K562 (cell line): ENCODE measurements at regions not wholly inside any gene's neighbourhood (a gene's known extent, or its start where the extent isn't known, plus 50 kb on each side); places are given as distances from the start of the nearest gene placed in this dataset.

Experiments used
- ATAC-seq: fragments of 200-7000 bp; cut with Tn5 transposase; 3 replicates; pipeline ENCODE4 v1.9.1; 2020; ENCODE audit warnings: moderate library complexity
- BruUV-seq: library from RNA; stranded (reverse); fragments of 400-500 nt; replicated peaks from 2 replicates; lab custom pipeline; 2021; lab: Mats Ljungman, UMichigan
- CTCF ChIA-PET: fragments of 300-600 bp; formaldehyde crosslinking; extraction: SDS; loops from one replicate; lab custom pipeline; 2021; ENCODE audit warnings: low intra/inter-chr PET ratio; lab: Yijun Ruan, JAX
- POLR2A ChIA-PET: fragments of 300-600, 350-650 bp; sonication (Branson Sonifier 250); formaldehyde crosslinking; extraction: SDS; loops from one replicate; lab custom pipeline; 2021; ENCODE audit warnings: antibody characterized with exemption, inconsistent platforms; lab: Yijun Ruan, JAX
- DNase-seq, 4 experiments: peaks; one replicate each; pipeline versions ENCODE4 v3.0.0 to v3.0.0-alpha.2; 2011 to 2018; ENCODE audit warnings: low spot score in 3 of 4, mixed read lengths in 3 of 4; ENCODE audit errors: extremely low read depth in 1 of 4
- FAIRE-seq: peaks from 2 replicates; lab custom pipeline; 2011; peaks lifted over from hg19 to GRCh38; lab: Jason Lieb, UNC
- H2AFZ ChIP-seq: 2 replicates; pipeline ENCODE4 v1.6.0; 2011; ENCODE audit warnings: low read depth, low read length, control low read depth, inconsistent platforms
- H3K27ac ChIP-seq: fragments of 200-600 bp; 3 replicates; pipeline ENCODE4 v1.8.0; 2011; ENCODE audit warnings: low read depth, mild to moderate bottlenecking, control low read depth, inconsistent platforms, low read length, moderate library complexity, mixed read lengths; ENCODE audit errors: extremely low read depth
- H3K27me3 ChIP-seq, 2 experiments: fragments of 300-600 bp in 1 of 2; 2 replicates in 1 of 2; 3 replicates in 1 of 2; pipeline versions ENCODE4 v1.6.0 to v1.8.0; 2011; ENCODE audit warnings: inconsistent platforms in 2 of 2, low read length in 2 of 2, mild to moderate bottlenecking in 1 of 2, mixed read lengths in 1 of 2, moderate library complexity in 1 of 2; ENCODE audit not compliant: control insufficient read depth in 2 of 2, insufficient read depth in 2 of 2
- H3K36me3 ChIP-seq: fragments of 300-600 bp; 3 replicates; pipeline ENCODE4 v1.8.0; 2011; ENCODE audit warnings: mild to moderate bottlenecking, low read length, inconsistent platforms; ENCODE audit not compliant: control insufficient read depth, insufficient read depth
- H3K4me1 ChIP-seq, 2 experiments: fragments of 200-600 bp in 1 of 2; replicated peaks in 1 of 2; 2 replicates in 1 of 2; 3 replicates in 1 of 2; pipeline versions ENCODE4 v1.5.1 to v1.8.0; 2011; ENCODE audit warnings: inconsistent platforms in 2 of 2, low read length in 2 of 2, mild to moderate bottlenecking in 1 of 2, mixed read lengths in 1 of 2, moderate library complexity in 1 of 2; ENCODE audit not compliant: control insufficient read depth in 2 of 2, insufficient read depth in 2 of 2
- H3K4me2 ChIP-seq: 2 replicates; pipeline ENCODE4 v1.6.1; 2011; ENCODE audit warnings: low read length, control low read depth, inconsistent platforms, mixed read lengths; ENCODE audit not compliant: insufficient read depth
- H3K4me3 ChIP-seq: fragments of 200-600 bp; sonication (generic), shearing (Covaris generic); 2 replicates; pipeline ENCODE4 v1.5.1; 2016; ENCODE audit warnings: control low read depth, inconsistent platforms
- H3K79me2 ChIP-seq: fragments of 200-600 bp; 3 replicates; pipeline ENCODE4 v1.8.0; 2011; ENCODE audit warnings: low read length, inconsistent platforms; ENCODE audit not compliant: control insufficient read depth, insufficient read depth
- H3K9ac ChIP-seq, 2 experiments: 2 replicates each; pipeline versions ENCODE4 v1.6.0 to v1.6.1; 2011; ENCODE audit warnings: low read depth in 2 of 2, low read length in 2 of 2, control low read depth in 1 of 2, inconsistent platforms in 1 of 2, mild to moderate bottlenecking in 1 of 2, mixed read lengths in 1 of 2; ENCODE audit not compliant: insufficient read depth in 1 of 2
- H3K9me1 ChIP-seq: one replicate; pipeline ENCODE4 v1.6.0; 2011; ENCODE audit warnings: inconsistent platforms, mild to moderate bottlenecking, low read length, moderate library complexity; ENCODE audit not compliant: control insufficient read depth, insufficient read depth
- H3K9me3 ChIP-seq: replicated peaks from 2 replicates; pipeline ENCODE4 v1.5.1; 2011; ENCODE audit warnings: low read depth, low read length, inconsistent platforms; ENCODE audit not compliant: control insufficient read depth, insufficient read depth
- H4K20me1 ChIP-seq: replicated peaks from 2 replicates; pipeline ENCODE4 v1.6.1; 2011; ENCODE audit warnings: low read length, inconsistent platforms, mixed read lengths; ENCODE audit not compliant: control insufficient read depth, insufficient read depth
- HNRNPUL1 ChIP-seq: fragments of 200-400 bp; formaldehyde crosslinking; IDR thresholded peaks from 2 replicates; pipeline ENCODE4 v1.6.1; 2017; ENCODE audit warnings: low read length
- MEIS2 ChIP-seq: fragments of 450-650 bp; IDR thresholded peaks from 2 replicates; pipeline ENCODE4 v1.6.1; 2014; ENCODE audit warnings: mild to moderate bottlenecking; ENCODE audit not compliant: partially characterized antibody
- WGBS: fragments of 100-300 bp; shearing (Covaris generic); methylation state at CpG from one replicate; pipeline ENCODE4 v1.1.6; 2016; ENCODE audit warnings: low coverage, mixed read lengths; ENCODE audit not compliant: insufficient coverage; ENCODE audit errors: missing lambda C conversion rate; 5-methylcytosine and 5-hydroxymethylcytosine counted together
- in situ Hi-C: fragments of 300-500 bp; cut with MboI; formaldehyde crosslinking; loops from 4 replicates; pipeline ENCODE4 v1.15.0; 2018; ENCODE audit warnings: inconsistent platforms, mixed read lengths
- intact Hi-C: fragments of 100-400 bp; cut with micrococcal nuclease; formaldehyde crosslinking; loops from 2 replicates; pipeline ENCODE4 v1.14.2; 2022
- TF ChIP-seq, protein P1 (sequence below), 2 experiments: IDR thresholded peaks in 1 of 2; conservative IDR thresholded peaks in 1 of 2; 2 replicates each; pipeline ENCODE4 v1.6.1; 2016; ENCODE audit warnings: low read depth in 2 of 2, mild to moderate bottlenecking in 1 of 2, missing compliant biosample characterization in 1 of 2, missing genetic modification characterization in 1 of 2, moderate library complexity in 1 of 2

DNA sequence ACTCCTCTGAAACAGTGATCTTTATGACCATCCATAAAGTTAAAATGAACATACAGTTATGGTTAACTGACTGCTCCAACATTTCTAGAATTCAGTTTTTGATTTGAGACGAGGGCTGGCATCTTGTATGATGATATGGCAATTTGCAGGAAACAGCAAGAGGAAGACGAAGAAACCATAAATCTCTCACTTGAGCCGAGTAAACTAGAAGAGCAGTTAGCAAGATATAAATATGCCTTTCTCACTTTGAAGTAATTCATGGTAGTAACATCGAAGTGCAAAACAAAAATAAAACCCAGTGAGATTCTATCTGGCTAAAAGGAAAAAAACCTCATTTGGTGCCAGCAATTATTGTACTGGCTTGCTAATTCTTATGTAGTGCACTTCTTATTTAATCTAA is 139.0 kb upstream of the SPRY1 start:
- H4K20me1 ChIP-seq, result no peaks in the 10 kb centered on the region
- TF ChIP-seq MEIS2, result peak; percentile 58
- TF ChIP-seq, protein P1, sequence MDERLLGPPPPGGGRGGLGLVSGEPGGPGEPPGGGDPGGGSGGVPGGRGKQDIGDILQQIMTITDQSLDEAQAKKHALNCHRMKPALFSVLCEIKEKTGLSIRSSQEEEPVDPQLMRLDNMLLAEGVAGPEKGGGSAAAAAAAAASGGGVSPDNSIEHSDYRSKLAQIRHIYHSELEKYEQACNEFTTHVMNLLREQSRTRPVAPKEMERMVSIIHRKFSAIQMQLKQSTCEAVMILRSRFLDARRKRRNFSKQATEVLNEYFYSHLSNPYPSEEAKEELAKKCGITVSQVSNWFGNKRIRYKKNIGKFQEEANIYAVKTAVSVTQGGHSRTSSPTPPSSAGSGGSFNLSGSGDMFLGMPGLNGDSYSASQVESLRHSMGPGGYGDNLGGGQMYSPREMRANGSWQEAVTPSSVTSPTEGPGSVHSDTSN (CRISPR knock-in tag; IDR thresholded peaks at IDR 0.05; ENCODE audit: low read depth), result no peak
- TF ChIP-seq, protein P1 (tag; conservative IDR thresholded peaks at IDR 0.05; ENCODE audit: low read depth), result peak; percentile 79
- no peak for TF ChIP-seq HNRNPUL1
- TF ChIP-seq, all 486 proteins: peak for 2
- no peak for DNase-seq
- no peaks in the 10 kb centered on the region for H3K9me1 ChIP-seq
- ChIA-PET CTCF (no interaction called here), POLR2A (no interaction called here)
- H3K36me3 ChIP-seq, result peaks cover 23% of the 10 kb centered on the region
- H3K9me3 ChIP-seq, result no peaks in the 10 kb centered on the region
- intact Hi-C loops, result no loop called here
- in situ Hi-C loops, result no loop called here
- no peak overlapping the region for H3K27ac ChIP-seq
- no TSS peak for BruUV-seq
- no peak overlapping the region for H3K4me3 ChIP-seq
- WGBS, result 57% methylated on average over 4 of the region's 4 CpGs
- H3K9ac ChIP-seq, result no peak overlapping the region
- H3K4me2 ChIP-seq, result no peak overlapping the region
- no peaks in the 10 kb centered on the region for H3K27me3 ChIP-seq
- peak; percentile 67 for FAIRE-seq
- no peak for ATAC-seq
- H2AFZ ChIP-seq, result no peak overlapping the region
- H3K79me2 ChIP-seq, result no peaks in the 10 kb centered on the region
- H3K4me1 ChIP-seq, result no peaks in the 10 kb centered on the region
